Stomach smooth muscle (tissue), 2 donors: ENCODE measurements at regions not wholly inside any gene's neighbourhood (a gene's known extent, or its start where the extent isn't known, plus 50 kb on each side); places are given as distances from the start of the nearest gene placed in this dataset.
"Not testable (repeated sequence)": the region's sequence is repeated elsewhere in the genome, so short reads cannot be mapped to it uniquely, and the experiment has no call there.

Experiments
- H3K27ac ChIP-seq: one replicate; pipeline ENCODE4 v1.7.0; 2013; ENCODE audit warnings: mild to moderate bottlenecking, low read length, inconsistent platforms
- H3K27me3 ChIP-seq, 2 donors: one replicate each; pipeline ENCODE4 v1.7.0; 2013; ENCODE audit warnings: low read length in 2 of 2; ENCODE audit not compliant: insufficient read depth in 2 of 2, control insufficient read depth in 1 of 2
- H3K36me3 ChIP-seq, 2 donors: one replicate each; pipeline ENCODE4 v1.7.0; 2013; ENCODE audit warnings: low read length in 2 of 2; ENCODE audit not compliant: control insufficient read depth in 2 of 2, insufficient read depth in 2 of 2
- H3K4me1 ChIP-seq: one replicate; pipeline ENCODE4 v1.7.0; 2013; ENCODE audit warnings: low read length; ENCODE audit not compliant: control insufficient read depth, insufficient read depth
- H3K4me3 ChIP-seq, 2 donors: one replicate each; pipeline ENCODE4 v1.7.0; 2013; ENCODE audit warnings: low read length in 2 of 2
- H3K9ac ChIP-seq, 2 donors: one replicate each; pipeline ENCODE4 v1.7.0; 2013; ENCODE audit warnings: low read length in 2 of 2, mild to moderate bottlenecking in 1 of 2
- H3K9me3 ChIP-seq, 2 donors: one replicate each; pipeline ENCODE4 v1.7.0; 2013; ENCODE audit warnings: low read length in 2 of 2; ENCODE audit not compliant: control insufficient read depth in 2 of 2
- donor health status: healthy.
- donor health status: Pancreatic carcinoma.

DNA sequence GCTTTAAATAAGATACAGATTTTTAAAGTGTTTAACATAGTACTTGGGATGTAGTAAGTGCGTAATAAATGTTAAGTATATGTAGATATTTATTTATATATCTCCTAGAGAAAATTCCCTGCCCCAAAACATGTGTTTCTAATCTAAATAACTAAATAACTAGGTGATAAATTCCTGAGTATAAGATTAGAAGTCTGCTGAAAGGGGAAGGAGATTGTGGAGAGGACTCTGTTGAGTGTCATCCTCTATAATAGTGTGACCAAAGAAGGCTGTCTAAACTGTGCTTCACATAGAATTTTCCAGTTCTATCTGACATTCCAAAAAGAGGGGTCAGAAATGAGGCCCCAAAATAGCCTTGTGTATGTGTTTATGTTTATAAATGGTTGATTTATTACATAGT, 590.5 kb upstream of the ADAMTS5 start:
- no peak overlapping the region for H3K27ac ChIP-seq
- peaks cover 3 to 5% of the 10 kb centered on the region in 2 donors for H3K9me3 ChIP-seq
- H3K36me3 ChIP-seq, result no peaks in the 10 kb centered on the region
- no peak overlapping the region for H3K9ac ChIP-seq
- H3K4me3 ChIP-seq, result no peak overlapping the region
- H3K27me3 ChIP-seq, result no peaks in the 10 kb centered on the region
- no peaks in the 10 kb centered on the region for H3K4me1 ChIP-seq

- no peaks in the 10 kb centered on the region for H3K4me1 ChIP-seq
- no peak overlapping the region for H3K27ac ChIP-seq
- H3K9ac ChIP-seq, result no peak overlapping the region
- no peaks in the 10 kb centered on the region for H3K36me3 ChIP-seq
- no peak overlapping the region for H3K4me3 ChIP-seq
- peaks cover 3 to 11% of the 10 kb centered on the region in 2 donors for H3K9me3 ChIP-seq
- H3K27me3 ChIP-seq, result no peaks in the 10 kb centered on the region
These were observed 589.1 kb upstream of the ADAMTS5 start for GRCh38 chr21:27555996-27556395.

GRCh38 chr21:27550287-27550686, 583.4 kb upstream of the ADAMTS5 start:
- no peaks in the 10 kb centered on the region for H3K27me3 ChIP-seq
- H3K36me3 ChIP-seq, result no peaks in the 10 kb centered on the region
- H3K9me3 ChIP-seq, result peaks cover 3 to 10% of the 10 kb centered on the region in 2 donors
- H3K4me1 ChIP-seq, result no peaks in the 10 kb centered on the region
- H3K9ac ChIP-seq, result no peak overlapping the region
- H3K4me3 ChIP-seq, result no peak overlapping the region
- H3K27ac ChIP-seq, result no peak overlapping the region

GRCh38 chr21:27548486-27548885, 581.6 kb upstream of the ADAMTS5 start:
- Histone ChIP-seq H3K27me3 (no peaks in the 10 kb centered on the region), H3K36me3 (no peaks in the 10 kb centered on the region), H3K9me3 (peaks cover 3 to 7% of the 10 kb centered on the region in 2 donors), H3K4me3 (no peak overlapping the region), H3K9ac (no peak overlapping the region), H3K27ac (no peak overlapping the region), H3K4me1 (no peaks in the 10 kb centered on the region)

DNA sequence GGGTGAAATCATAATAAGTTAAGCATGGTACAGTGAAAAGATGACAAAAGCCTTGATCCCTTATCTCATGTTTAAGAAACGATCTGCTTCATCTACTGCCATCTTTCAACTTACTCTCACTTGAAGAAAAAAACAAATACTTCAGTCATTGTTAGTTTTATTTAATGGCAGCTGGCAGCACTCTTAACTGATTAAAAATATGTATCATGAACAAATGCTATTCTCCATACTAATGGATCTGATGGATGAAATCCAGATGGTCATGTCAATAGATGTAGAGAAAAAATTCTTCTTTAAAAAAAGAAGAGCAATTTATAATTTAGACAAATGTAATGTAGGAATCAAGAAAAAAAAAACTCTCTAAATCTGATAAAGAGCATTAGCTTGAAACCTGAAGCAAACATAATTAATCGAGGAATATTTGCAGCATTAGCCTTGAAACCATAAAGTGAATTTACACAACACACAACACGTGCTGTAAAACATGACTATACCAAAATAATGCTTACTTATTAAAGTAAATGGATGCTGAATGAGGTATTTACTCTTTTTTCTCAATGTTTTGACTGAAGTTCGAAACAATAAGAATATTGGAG, 579.0 kb upstream of the ADAMTS5 start:
- Histone ChIP-seq H3K27ac (no peak overlapping the region), H3K9me3 (no peaks in the 10 kb centered on the region), H3K9ac (no peak overlapping the region), H3K4me3 (no peak overlapping the region), H3K27me3 (no peaks in the 10 kb centered on the region), H3K36me3 (no peaks in the 10 kb centered on the region), H3K4me1 (no peaks in the 10 kb centered on the region)

DNA sequence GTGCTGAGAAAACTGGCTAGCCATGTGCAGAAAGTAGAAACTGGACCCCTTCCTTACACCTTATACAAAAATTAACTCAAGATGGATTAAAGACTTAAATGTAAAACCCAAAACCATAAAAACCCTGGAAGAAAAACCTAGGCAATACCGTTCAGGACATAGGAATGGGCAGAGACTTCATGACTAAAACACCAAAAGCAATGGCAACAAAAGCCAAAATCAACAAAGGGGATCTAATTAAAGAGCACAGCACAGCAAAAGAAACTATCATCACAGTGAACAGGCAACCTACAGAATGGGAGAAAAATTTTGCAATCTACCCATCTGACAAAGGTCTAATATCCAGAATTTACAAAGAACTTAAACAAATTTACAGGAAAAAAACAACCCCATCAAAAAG, 575.2 kb upstream of the ADAMTS5 start:
- not testable (repeated sequence) for H3K27ac ChIP-seq, H3K9ac ChIP-seq, H3K36me3 ChIP-seq, H3K4me1 ChIP-seq, H3K27me3 ChIP-seq, H3K4me3 ChIP-seq, H3K9me3 ChIP-seq

- no peaks in the 10 kb centered on the region for H3K4me1 ChIP-seq
- H3K9ac ChIP-seq, result no peak overlapping the region
- no peak overlapping the region for H3K4me3 ChIP-seq
- no peak overlapping the region for H3K27ac ChIP-seq
- H3K36me3 ChIP-seq, result no peaks in the 10 kb centered on the region
- no peaks in the 10 kb centered on the region for H3K9me3 ChIP-seq
- H3K27me3 ChIP-seq, result no peaks in the 10 kb centered on the region
These were observed 569.4 kb upstream of the ADAMTS5 start for GRCh38 chr21:27536319-27536718.

DNA sequence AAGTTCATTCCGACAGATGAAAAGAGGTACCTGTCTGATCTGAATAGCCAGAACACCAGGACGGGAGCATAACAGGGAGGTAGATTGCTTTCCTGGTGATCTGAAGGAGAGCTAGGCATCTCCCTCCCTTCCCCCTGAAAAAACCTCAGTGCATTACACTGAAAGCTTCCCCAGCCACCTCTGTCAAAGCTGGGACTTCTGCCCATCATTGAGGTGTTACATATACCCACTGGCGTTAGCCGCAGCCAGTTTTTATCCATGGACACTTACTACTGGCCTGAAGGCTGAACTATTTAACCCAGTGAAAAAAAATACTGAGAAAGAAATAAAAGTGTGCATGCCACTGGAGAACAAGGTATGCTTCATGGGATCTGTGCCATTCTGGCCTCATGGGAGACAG, 568.3 kb upstream of the ADAMTS5 start:
- no peaks in the 10 kb centered on the region for H3K9me3 ChIP-seq

GRCh38 chr21:27534206-27534605, 567.3 kb upstream of the ADAMTS5 start:
- Histone ChIP-seq H3K9ac (no peak overlapping the region), H3K9me3 (no peaks in the 10 kb centered on the region), H3K4me1 (no peaks in the 10 kb centered on the region), H3K27me3 (no peaks in the 10 kb centered on the region), H3K36me3 (no peaks in the 10 kb centered on the region), H3K27ac (no peak overlapping the region), H3K4me3 (no peak overlapping the region)

More for the DNA sequence above, 568.3 kb upstream of the ADAMTS5 start:
- Histone ChIP-seq H3K27me3 (no peaks in the 10 kb centered on the region), H3K27ac (no peak overlapping the region), H3K4me3 (no peak overlapping the region), H3K36me3 (no peaks in the 10 kb centered on the region), H3K9ac (no peak overlapping the region), H3K4me1 (no peaks in the 10 kb centered on the region)

DNA sequence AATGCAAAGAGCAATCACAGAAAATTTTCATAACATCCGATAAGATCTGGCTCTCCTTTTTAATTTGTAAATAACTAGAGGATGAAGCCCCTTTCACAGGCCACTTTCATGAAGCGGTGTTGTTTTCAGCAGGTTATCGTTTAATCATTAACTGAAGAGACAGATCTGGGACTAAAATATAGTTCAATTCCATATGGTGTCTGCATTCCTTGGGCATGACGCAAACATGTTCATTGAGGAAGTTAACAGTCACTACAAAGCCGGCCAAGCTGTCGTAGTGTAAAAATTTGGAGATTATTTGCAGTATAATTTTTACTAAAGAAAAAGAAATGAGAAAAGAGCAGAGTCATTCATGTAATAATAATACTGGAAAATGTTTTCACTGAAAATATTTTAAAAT, 565.2 kb upstream of the ADAMTS5 start:
- no peaks in the 10 kb centered on the region for H3K4me1 ChIP-seq
- H3K4me3 ChIP-seq, result no peak overlapping the region
- no peaks in the 10 kb centered on the region for H3K9me3 ChIP-seq
- H3K27me3 ChIP-seq, result no peaks in the 10 kb centered on the region
- no peaks in the 10 kb centered on the region for H3K36me3 ChIP-seq
- H3K9ac ChIP-seq, result no peak overlapping the region
- no peak overlapping the region for H3K27ac ChIP-seq

GRCh38 chr21:27528697-27529096, 561.8 kb upstream of the ADAMTS5 start:
- Histone ChIP-seq H3K9ac (no peak overlapping the region), H3K27ac (no peak overlapping the region), H3K36me3 (no peaks in the 10 kb centered on the region), H3K4me1 (no peaks in the 10 kb centered on the region), H3K27me3 (no peaks in the 10 kb centered on the region), H3K9me3 (no peaks in the 10 kb centered on the region), H3K4me3 (no peak overlapping the region)
